ENCODE measurements at regions not wholly inside any gene's neighbourhood (a gene's known extent, or its start where the extent isn't known, plus 50 kb on each side); places are given as distances from the start of the nearest gene placed in this dataset.

- intact Hi-C loops (cut with micrococcal nuclease): no loop called here
- DNase-seq (ENCODE audit: low read depth, low spot score) (no peak), ATAC-seq (no peak)
- peaks cover under 1 to 8% of the 10 kb centered on the region in 2 experiments; a peak in 3 of 4 replicates for H3K4me1 ChIP-seq (ENCODE audit: control insufficient read depth in 1 of 2, insufficient read depth in 2 of 2, low read length in 2 of 2)
- H3K4me3 ChIP-seq (replicated peaks in 1 of 2; ENCODE audit: low read depth in 1 of 2, low read length in 2 of 2): no peak overlapping the region
- no peak overlapping the region for H2AFZ ChIP-seq (ENCODE audit: low read depth, low read length, poor library complexity, severe bottlenecking)
- H3K27me3 ChIP-seq (ENCODE audit: insufficient read depth, low read length): no peaks in the 10 kb centered on the region
- CTCF ChIA-PET: no interaction called here
- no peak overlapping the region for H3K9ac ChIP-seq (ENCODE audit: low read length)
- H3K27ac ChIP-seq (ENCODE audit: low read depth, low read length): no peak overlapping the region
- POLR2A ChIA-PET: no interaction called here
- peaks cover 8 to 9% of the 10 kb centered on the region in 2 experiments; a peak in 2 of 4 replicates for H3K9me3 ChIP-seq (ENCODE audit: control insufficient read depth in 1 of 2, insufficient read depth in 1 of 2, low read depth in 1 of 2, low read length in 2 of 2)
- TF ChIP-seq ZNF274 (IDR thresholded peaks at IDR 0.05; ENCODE audit: low read depth, low read length) (no peak), MAX (IDR thresholded peaks at IDR 0.05) (no peak), EZH2phosphoT487 (IDR thresholded peaks at IDR 0.05; ENCODE audit: borderline replicate concordance) (no peak), CEBPB (IDR thresholded peaks at IDR 0.05; ENCODE audit: low read depth) (no peak), ZFX (IDR thresholded peaks at IDR 0.05) (no peak), SIN3A (IDR thresholded peaks at IDR 0.05; ENCODE audit: low read depth) (no peak), SP1 (IDR thresholded peaks at IDR 0.05; ENCODE audit: low read depth) (no peak)
- no peak overlapping the region for H3K4me2 ChIP-seq (ENCODE audit: low read length)
- no peaks in the 10 kb centered on the region for H4K20me1 ChIP-seq (ENCODE audit: insufficient read depth)
- H3K36me3 ChIP-seq (ENCODE audit: control insufficient read depth in 1 of 2, insufficient read depth in 2 of 2, low read length in 2 of 2): peaks cover 0 to 5% of the 10 kb centered on the region in 2 experiments; a peak in 1 of 4 replicates
- RAD21 ChIA-PET (ENCODE audit: low non-redundant PET in 1 of 2, low total read pairs in 2 of 2, uncharacterized antibody in 2 of 2, unreplicated experiment in 2 of 2): no interaction called here
- BruUV-seq (replicated peaks): no TSS peak
- H3K9me2 ChIP-seq (ENCODE audit: insufficient read depth): no peaks in the 10 kb centered on the region
- no peaks in the 10 kb centered on the region for H3K79me2 ChIP-seq (ENCODE audit: insufficient read depth, low read length)
Observed at GRCh38 chr22:49509016-49509415, 318.7 kb downstream of the BRD1 start.

DNA sequence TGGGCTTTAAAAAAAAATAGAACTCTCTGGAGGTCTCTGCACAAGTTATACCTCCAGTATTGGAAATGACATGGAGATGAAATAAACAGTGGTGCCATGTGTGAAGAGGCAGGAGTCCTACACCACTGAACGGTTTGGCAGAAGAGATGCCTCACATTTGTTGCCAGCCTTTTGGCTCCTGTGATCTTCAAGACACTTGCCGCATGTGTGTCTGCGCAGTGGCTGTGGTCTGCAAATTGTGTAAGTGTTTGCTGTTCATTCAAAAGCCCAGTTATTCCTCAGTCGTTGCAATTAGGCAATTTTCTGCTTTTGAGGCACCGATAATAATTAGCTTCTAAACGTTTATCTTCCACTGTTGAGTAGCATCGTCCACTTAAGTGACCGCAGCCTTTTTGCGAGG lies 319.1 kb downstream of the BRD1 start:
- no peaks in the 10 kb centered on the region for H4K20me1 ChIP-seq (ENCODE audit: insufficient read depth)
- H3K27me3 ChIP-seq (ENCODE audit: insufficient read depth, low read length): no peaks in the 10 kb centered on the region
- intact Hi-C loops (cut with micrococcal nuclease): no loop called here
- POLR2A ChIA-PET: no interaction called here
- H3K9ac ChIP-seq (ENCODE audit: low read length): no peak overlapping the region
- peaks cover 0 to 5% of the 10 kb centered on the region in 2 experiments; a peak in 1 of 4 replicates for H3K36me3 ChIP-seq (ENCODE audit: control insufficient read depth in 1 of 2, insufficient read depth in 2 of 2, low read length in 2 of 2)
- H3K4me1 ChIP-seq (ENCODE audit: control insufficient read depth in 1 of 2, insufficient read depth in 2 of 2, low read length in 2 of 2): peaks cover 5 to 13% of the 10 kb centered on the region in 2 experiments
- H3K9me3 ChIP-seq (ENCODE audit: control insufficient read depth in 1 of 2, insufficient read depth in 1 of 2, low read depth in 1 of 2, low read length in 2 of 2): peaks cover 8 to 9% of the 10 kb centered on the region in 2 experiments; a peak in 2 of 4 replicates
- no peaks in the 10 kb centered on the region for H3K9me2 ChIP-seq (ENCODE audit: insufficient read depth)
- DNase-seq (ENCODE audit: low read depth, low spot score): no peak
- BruUV-seq (replicated peaks): no TSS peak
- RAD21 ChIA-PET (ENCODE audit: low non-redundant PET in 1 of 2, low total read pairs in 2 of 2, uncharacterized antibody in 2 of 2, unreplicated experiment in 2 of 2): no interaction called here
- no peak for ATAC-seq
- no peak overlapping the region for H3K27ac ChIP-seq (ENCODE audit: low read depth, low read length)
- no peak overlapping the region for H2AFZ ChIP-seq (ENCODE audit: low read depth, low read length, poor library complexity, severe bottlenecking)
- H3K79me2 ChIP-seq (ENCODE audit: insufficient read depth, low read length): no peaks in the 10 kb centered on the region
- H3K4me2 ChIP-seq (ENCODE audit: low read length): no peak overlapping the region
- no peak overlapping the region for H3K4me3 ChIP-seq (replicated peaks in 1 of 2; ENCODE audit: low read depth in 1 of 2, low read length in 2 of 2)
- CTCF ChIA-PET: no interaction called here
- no peak for TF ChIP-seq MAX (IDR thresholded peaks at IDR 0.05)
- no peak for TF ChIP-seq CBX3 (IDR thresholded peaks at IDR 0.05; ENCODE audit: low read depth)
- no peak for TF ChIP-seq POLR2AphosphoS5 (IDR thresholded peaks at IDR 0.05; ENCODE audit: low read depth, low read length)
- no peak for TF ChIP-seq SIN3A (IDR thresholded peaks at IDR 0.05; ENCODE audit: low read depth)
- TF ChIP-seq, protein P1, sequence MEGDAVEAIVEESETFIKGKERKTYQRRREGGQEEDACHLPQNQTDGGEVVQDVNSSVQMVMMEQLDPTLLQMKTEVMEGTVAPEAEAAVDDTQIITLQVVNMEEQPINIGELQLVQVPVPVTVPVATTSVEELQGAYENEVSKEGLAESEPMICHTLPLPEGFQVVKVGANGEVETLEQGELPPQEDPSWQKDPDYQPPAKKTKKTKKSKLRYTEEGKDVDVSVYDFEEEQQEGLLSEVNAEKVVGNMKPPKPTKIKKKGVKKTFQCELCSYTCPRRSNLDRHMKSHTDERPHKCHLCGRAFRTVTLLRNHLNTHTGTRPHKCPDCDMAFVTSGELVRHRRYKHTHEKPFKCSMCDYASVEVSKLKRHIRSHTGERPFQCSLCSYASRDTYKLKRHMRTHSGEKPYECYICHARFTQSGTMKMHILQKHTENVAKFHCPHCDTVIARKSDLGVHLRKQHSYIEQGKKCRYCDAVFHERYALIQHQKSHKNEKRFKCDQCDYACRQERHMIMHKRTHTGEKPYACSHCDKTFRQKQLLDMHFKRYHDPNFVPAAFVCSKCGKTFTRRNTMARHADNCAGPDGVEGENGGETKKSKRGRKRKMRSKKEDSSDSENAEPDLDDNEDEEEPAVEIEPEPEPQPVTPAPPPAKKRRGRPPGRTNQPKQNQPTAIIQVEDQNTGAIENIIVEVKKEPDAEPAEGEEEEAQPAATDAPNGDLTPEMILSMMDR (IDR thresholded peaks at IDR 0.05 in 2 of 3, conservative IDR thresholded peaks at IDR 0.05 in 1 of 3; ENCODE audit: borderline replicate concordance in 1 of 3, insufficient read depth in 1 of 3, low read depth in 2 of 3, low read length in 2 of 3): no peak
- TF ChIP-seq CEBPB (IDR thresholded peaks at IDR 0.05; ENCODE audit: low read depth): no peak
- TF ChIP-seq ZNF274 (IDR thresholded peaks at IDR 0.05; ENCODE audit: low read depth, low read length): no peak
- TF ChIP-seq EGR1 (IDR thresholded peaks at IDR 0.05; ENCODE audit: low read depth): no peak
- TF ChIP-seq FOSL1 (IDR thresholded peaks at IDR 0.05; ENCODE audit: low read depth): no peak
- no peak for TF ChIP-seq ZBTB33 (IDR thresholded peaks at IDR 0.05; ENCODE audit: extremely low read depth, insufficient replicate concordance, low read length)
- no peak for TF ChIP-seq YY1 (IDR thresholded peaks at IDR 0.05; ENCODE audit: extremely low read depth, insufficient replicate concordance, low read depth, low read length)
- no peak for TF ChIP-seq JUND (IDR thresholded peaks at IDR 0.05)
- TF ChIP-seq ELF1 (IDR thresholded peaks at IDR 0.05; ENCODE audit: borderline replicate concordance, low read depth): no peak
- no peak for TF ChIP-seq ZFX (IDR thresholded peaks at IDR 0.05)
- no peak for TF ChIP-seq EZH2phosphoT487 (IDR thresholded peaks at IDR 0.05; ENCODE audit: borderline replicate concordance)
- no peak for TF ChIP-seq POLR2A (IDR thresholded peaks at IDR 0.05; ENCODE audit: borderline replicate concordance, extremely low read depth, insufficient read depth, insufficient read length)
